IMR-90 (cell line): ENCODE measurements at regions not wholly inside any gene's neighbourhood (a gene's known extent, or its start where the extent isn't known, plus 50 kb on each side); places are given as distances from the start of the nearest gene placed in this dataset.

Experiments used
- CEBPB ChIP-seq: IDR thresholded peaks from 2 replicates; pipeline ENCODE4 v1.6.1; 2012; ENCODE audit warnings: low read depth, low read length, improper control_type of control experiment
- CTCF ChIP-seq: conservative IDR thresholded peaks from 2 replicates; pipeline ENCODE4 v1.5.1; 2012; ENCODE audit warnings: mild to moderate bottlenecking, low read depth, low read length, improper control_type of control experiment
- FOS ChIP-seq: fragments of 150-350 bp; IDR thresholded peaks from 2 replicates; pipeline ENCODE4 v1.6.1; 2016; ENCODE audit warnings: low read depth, low read length
- MAFK ChIP-seq: IDR thresholded peaks from 2 replicates; pipeline ENCODE4 v1.6.1; 2012; ENCODE audit warnings: low read depth, low read length, improper control_type of control experiment
- MXI1 ChIP-seq: IDR thresholded peaks from 2 replicates; pipeline ENCODE4 v1.6.1; 2012; ENCODE audit warnings: low read depth, mild to moderate bottlenecking, low read length, moderate library complexity, borderline replicate concordance
- POLR2A ChIP-seq: IDR thresholded peaks from 2 replicates; pipeline ENCODE4 v1.6.1; 2012; ENCODE audit warnings: mild to moderate bottlenecking, low read depth, low read length
- RFX5 ChIP-seq: IDR thresholded peaks from 2 replicates; pipeline ENCODE4 v1.8.0; 2012; ENCODE audit warnings: low read depth, mild to moderate bottlenecking, low read length, moderate library complexity
- SMC3 ChIP-seq: fragments of 150-350 bp; IDR thresholded peaks from 2 replicates; pipeline ENCODE4 v1.6.1; 2016; ENCODE audit warnings: low read depth, mild to moderate bottlenecking, antibody characterized with exemption, low read length, moderate library complexity

- TF ChIP-seq FOS (no peak), CTCF (no peak), MAFK (no peak), SMC3 (no peak), POLR2A (no peak), CEBPB (no peak), MXI1 (no peak), RFX5 (no peak)
Observed at GRCh38 chr4:151960449-151961230, 199.8 kb upstream of the GATB start.
